ENCODE measurements at regions not wholly inside any gene's neighbourhood (a gene's known extent, or its start where the extent isn't known, plus 50 kb on each side); places are given as distances from the start of the nearest gene placed in this dataset.

DNA sequence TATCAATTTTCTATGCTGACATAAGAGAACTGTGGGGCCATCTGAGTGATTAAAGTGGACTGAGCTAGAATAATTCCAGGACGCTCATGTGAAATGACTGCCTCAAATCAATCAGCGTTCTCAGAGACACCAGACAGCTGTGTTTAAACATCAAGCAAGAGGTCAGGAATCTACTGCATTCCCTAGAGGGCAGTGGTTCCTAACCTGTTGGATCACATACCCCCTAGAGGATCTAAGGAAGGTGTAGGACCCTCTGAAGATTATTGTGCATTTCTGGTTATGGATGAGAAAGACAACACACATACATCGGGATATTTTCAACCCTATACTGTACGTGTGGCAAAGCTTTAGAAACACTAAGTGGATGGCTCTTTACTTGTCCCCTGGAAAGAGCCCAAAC lies 51.8 kb upstream of the FREM2 start:
- no peak for ATAC-seq (replicated peaks in 6 of 8)
- in situ Hi-C loops (cut with MboI; ENCODE audit: low pct_unique_long_range_greater_than_20kb in 2 of 9, low sequenced_read_pairs in 9 of 9, unreplicated experiment in 9 of 9): no loop called here
- H3K4me1 ChIP-seq (replicated peaks in 1 of 2): no peaks in the 10 kb centered on the region
- H3K4me3 ChIP-seq: no peak overlapping the region
- WGBS, 10 experiments: 0 to 100% (median 81%) methylated on average over 1 to 4 of the region's 4 CpGs
- no peak overlapping the region for H3K27ac ChIP-seq

GRCh38 chr13:38636073-38636472 lies 50.8 kb upstream of the FREM2 start:
- 0 to 80% (median 54%) methylated on average over 1 to 3 of the region's 3 CpGs; no CpG with 5 or more reads in 2 of the 10 experiments for WGBS, 10 experiments
- in situ Hi-C loops (cut with MboI; ENCODE audit: low pct_unique_long_range_greater_than_20kb in 2 of 9, low sequenced_read_pairs in 9 of 9, unreplicated experiment in 9 of 9): no loop called here

GRCh38 chr13:38636761-38637160 lies 50.1 kb upstream of the FREM2 start:
- 0 to 71% (median 50%) methylated on average over 1 to 2 of the region's 2 CpGs; no CpG with 5 or more reads in 3 of the 10 experiments for WGBS, 10 experiments
- Histone ChIP-seq H3K27ac (no peak overlapping the region), H3K4me3 (no peak overlapping the region), H3K4me1 (replicated peaks in 1 of 2) (no peaks in the 10 kb centered on the region)
- no peak for ATAC-seq (replicated peaks in 6 of 8)
- in situ Hi-C loops (cut with MboI; ENCODE audit: low pct_unique_long_range_greater_than_20kb in 2 of 9, low sequenced_read_pairs in 9 of 9, unreplicated experiment in 9 of 9): no loop called here

More at GRCh38 chr13:38636073-38636472, 50.8 kb upstream of the FREM2 start:
- H3K4me1 ChIP-seq (replicated peaks in 1 of 2): no peaks in the 10 kb centered on the region
- H3K27ac ChIP-seq: no peak overlapping the region
- H3K4me3 ChIP-seq: no peak overlapping the region
- ATAC-seq (replicated peaks in 6 of 8): no peak
